SK-N-SH treated with all-trans-retinoic acid at 6 μM for 48 hours (cell line): ENCODE measurements at regions not wholly inside any gene's neighbourhood (a gene's known extent, or its start where the extent isn't known, plus 50 kb on each side); places are given as distances from the start of the nearest gene placed in this dataset.

Experiments used
- ATAC-seq: fragments of 200-7000 bp; cut with Tn5 transposase; 3 replicates; pipeline ENCODE4 v1.9.1; 2020; ENCODE audit warnings: mild to moderate bottlenecking, moderate library complexity
- ARNTL ChIP-seq: fragments of 450-650 bp; formaldehyde crosslinking; IDR thresholded peaks from 2 replicates; pipeline ENCODE4 v1.5.0; 2020; ENCODE audit warnings: low read depth, mild to moderate bottlenecking, moderate library complexity, borderline replicate concordance
- BACH2 ChIP-seq: fragments of 250-450 bp; sonication (Bioruptor Pico); IDR thresholded peaks from 2 replicates; pipeline ENCODE4 v1.9.0; 2021; ENCODE audit warnings: mild to moderate bottlenecking, borderline replicate concordance
- ESRRG ChIP-seq: fragments of 250-450 bp; sonication (Bioruptor Pico); IDR thresholded peaks from 2 replicates; pipeline ENCODE4 v1.6.1; 2021; ENCODE audit warnings: mild to moderate bottlenecking
- GLIS3 ChIP-seq: fragments of 250-450 bp; sonication (Bioruptor Pico); IDR thresholded peaks from 2 replicates; pipeline ENCODE4 v1.5.0; 2020; ENCODE audit warnings: mild to moderate bottlenecking, moderate library complexity
- PATZ1 ChIP-seq: fragments of 250-450 bp; sonication (Bioruptor Pico); IDR thresholded peaks from 2 replicates; pipeline ENCODE4 v1.8.0; 2020; ENCODE audit warnings: mild to moderate bottlenecking, moderate library complexity, borderline replicate concordance
- POU6F1 ChIP-seq: fragments of 250-450 bp; sonication (Bioruptor Pico); IDR thresholded peaks from 2 replicates; pipeline ENCODE4 v1.8.0; 2021; ENCODE audit warnings: low read depth, mild to moderate bottlenecking, moderate library complexity, borderline replicate concordance
- PPARA ChIP-seq: fragments of 250-450 bp; sonication (Bioruptor Pico); IDR thresholded peaks from 2 replicates; pipeline ENCODE4 v1.5.0; 2020; ENCODE audit warnings: mild to moderate bottlenecking, borderline replicate concordance
- RARB ChIP-seq: fragments of 250-450 bp; sonication (Bioruptor Pico); IDR thresholded peaks from 2 replicates; pipeline ENCODE4 v1.8.0; 2021; ENCODE audit warnings: mild to moderate bottlenecking, moderate library complexity
- SNAI2 ChIP-seq: fragments of 250-450 bp; sonication (Bioruptor Pico); IDR thresholded peaks from 2 replicates; pipeline ENCODE4 v1.5.0; 2020; ENCODE audit warnings: mild to moderate bottlenecking, moderate library complexity
- TCF4 ChIP-seq: fragments of 250-450 bp; sonication (Bioruptor Pico); IDR thresholded peaks from 2 replicates; pipeline ENCODE4 v1.8.0; 2021; ENCODE audit warnings: mild to moderate bottlenecking, moderate library complexity, borderline replicate concordance
- TOX ChIP-seq: fragments of 250-450 bp; sonication (Bioruptor Pico); IDR thresholded peaks from 2 replicates; pipeline ENCODE4 v1.8.0; 2021; ENCODE audit warnings: mild to moderate bottlenecking, moderate library complexity, borderline replicate concordance
- TSHZ2 ChIP-seq: fragments of 250-450 bp; sonication (Bioruptor Pico); IDR thresholded peaks from 2 replicates; pipeline ENCODE4 v1.5.0; 2020; ENCODE audit warnings: mild to moderate bottlenecking, moderate library complexity
- ZC3H10 ChIP-seq: fragments of 250-450 bp; sonication (Bioruptor Pico); IDR thresholded peaks from 2 replicates; pipeline ENCODE4 v1.5.1; 2021; ENCODE audit warnings: mild to moderate bottlenecking, moderate library complexity
- ZFP30 ChIP-seq: fragments of 450-650 bp; formaldehyde crosslinking; IDR thresholded peaks from 2 replicates; pipeline ENCODE4 v1.5.0; 2022; ENCODE audit warnings: mild to moderate bottlenecking, moderate library complexity
- ZNF565 ChIP-seq: fragments of 450-650 bp; formaldehyde crosslinking; conservative IDR thresholded peaks from 2 replicates; pipeline ENCODE4 v1.5.0; 2020; ENCODE audit warnings: low read depth, mild to moderate bottlenecking, moderate library complexity
- ZNF8 ChIP-seq: fragments of 450-650 bp; formaldehyde crosslinking; IDR thresholded peaks from 2 replicates; pipeline ENCODE4 v1.5.0; 2020; ENCODE audit warnings: mild to moderate bottlenecking, moderate library complexity
- TF ChIP-seq, protein P1 (sequence below): fragments of 250-450 bp; sonication (Bioruptor Pico); IDR thresholded peaks from 2 replicates; pipeline ENCODE4 v1.5.1; 2020; ENCODE audit warnings: low read depth, mild to moderate bottlenecking, moderate library complexity
- TF ChIP-seq, protein P2 (sequence below): fragments of 250-450 bp; sonication (Bioruptor Pico); IDR thresholded peaks from 2 replicates; pipeline ENCODE4 v1.5.1; 2021; ENCODE audit warnings: mild to moderate bottlenecking, moderate library complexity

GRCh38 chr16:62089715-62090114 lies 53.5 kb upstream of the CDH8 start:
- no peak for TF ChIP-seq TOX (CRISPR knock-in tag)
- no peak for TF ChIP-seq PATZ1
- TF ChIP-seq ZNF8 (CRISPR knock-in tag), result no peak
- TF ChIP-seq ZC3H10 (CRISPR knock-in tag), result no peak
- TF ChIP-seq TCF4 (CRISPR knock-in tag), result no peak
- TF ChIP-seq SNAI2 (CRISPR knock-in tag), result no peak
- TF ChIP-seq, protein P1, sequence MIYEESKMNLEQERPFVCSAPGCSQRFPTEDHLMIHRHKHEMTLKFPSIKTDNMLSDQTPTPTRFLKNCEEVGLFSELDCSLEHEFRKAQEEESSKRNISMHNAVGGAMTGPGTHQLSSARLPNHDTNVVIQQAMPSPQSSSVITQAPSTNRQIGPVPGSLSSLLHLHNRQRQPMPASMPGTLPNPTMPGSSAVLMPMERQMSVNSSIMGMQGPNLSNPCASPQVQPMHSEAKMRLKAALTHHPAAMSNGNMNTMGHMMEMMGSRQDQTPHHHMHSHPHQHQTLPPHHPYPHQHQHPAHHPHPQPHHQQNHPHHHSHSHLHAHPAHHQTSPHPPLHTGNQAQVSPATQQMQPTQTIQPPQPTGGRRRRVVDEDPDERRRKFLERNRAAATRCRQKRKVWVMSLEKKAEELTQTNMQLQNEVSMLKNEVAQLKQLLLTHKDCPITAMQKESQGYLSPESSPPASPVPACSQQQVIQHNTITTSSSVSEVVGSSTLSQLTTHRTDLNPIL (CRISPR knock-in tag), result no peak
- TF ChIP-seq, all 23 proteins: peak for 0
- no peak for ATAC-seq

DNA sequence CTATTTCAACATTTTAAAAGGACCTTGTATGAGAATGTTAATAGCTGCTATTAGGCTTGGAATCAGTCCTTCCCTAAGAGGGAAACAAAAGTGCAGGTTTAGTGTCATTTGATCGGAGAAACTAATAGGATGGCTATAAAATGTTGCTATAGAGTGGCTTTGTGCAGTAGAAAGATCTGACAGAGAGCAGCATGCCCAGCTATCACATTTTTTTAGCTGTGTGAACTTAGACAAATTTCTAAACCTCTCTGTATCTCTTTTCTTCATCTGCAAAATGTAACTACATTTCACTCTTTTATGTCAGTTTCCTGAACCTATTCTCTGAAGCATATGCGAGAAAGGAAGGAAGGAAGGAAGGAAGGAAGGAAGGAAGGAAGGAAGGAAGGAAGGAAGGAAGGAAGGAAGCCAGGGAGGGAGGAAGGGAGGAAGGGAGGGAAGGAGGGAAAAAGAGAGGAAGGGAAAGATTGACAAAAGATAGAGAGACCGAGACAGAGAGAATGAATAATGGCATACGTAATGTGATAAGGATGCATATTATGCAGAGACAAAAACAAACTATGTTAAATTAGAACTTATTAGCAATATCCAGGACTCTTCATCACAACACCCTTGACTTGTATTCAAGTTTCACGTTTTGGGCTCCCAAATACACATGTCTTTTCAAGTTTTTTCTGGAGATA lies 52.6 kb upstream of the CDH8 start:
- ATAC-seq, result no peak
- TF ChIP-seq BACH2 (CRISPR knock-in tag), result no peak
- TF ChIP-seq ARNTL, result no peak
- no peak for TF ChIP-seq TSHZ2 (CRISPR knock-in tag)
- no peak for TF ChIP-seq SNAI2 (CRISPR knock-in tag)
- TF ChIP-seq ESRRG (CRISPR knock-in tag), result no peak
- TF ChIP-seq PPARA (CRISPR knock-in tag), result no peak
- no peak for TF ChIP-seq ZNF8 (CRISPR knock-in tag)
- no peak for TF ChIP-seq POU6F1 (CRISPR knock-in tag)
- no peak for TF ChIP-seq PATZ1
- no peak for TF ChIP-seq ZFP30 (CRISPR knock-in tag)
- no peak for TF ChIP-seq ZNF565 (CRISPR knock-in tag)
- TF ChIP-seq, protein P2, sequence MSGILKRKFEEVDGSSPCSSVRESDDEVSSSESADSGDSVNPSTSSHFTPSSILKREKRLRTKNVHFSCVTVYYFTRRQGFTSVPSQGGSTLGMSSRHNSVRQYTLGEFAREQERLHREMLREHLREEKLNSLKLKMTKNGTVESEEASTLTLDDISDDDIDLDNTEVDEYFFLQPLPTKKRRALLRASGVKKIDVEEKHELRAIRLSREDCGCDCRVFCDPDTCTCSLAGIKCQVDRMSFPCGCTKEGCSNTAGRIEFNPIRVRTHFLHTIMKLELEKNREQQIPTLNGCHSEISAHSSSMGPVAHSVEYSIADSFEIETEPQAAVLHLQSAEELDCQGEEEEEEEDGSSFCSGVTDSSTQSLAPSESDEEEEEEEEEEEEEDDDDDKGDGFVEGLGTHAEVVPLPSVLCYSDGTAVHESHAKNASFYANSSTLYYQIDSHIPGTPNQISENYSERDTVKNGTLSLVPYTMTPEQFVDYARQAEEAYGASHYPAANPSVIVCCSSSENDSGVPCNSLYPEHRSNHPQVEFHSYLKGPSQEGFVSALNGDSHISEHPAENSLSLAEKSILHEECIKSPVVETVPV (CRISPR knock-in tag), result no peak
- TF ChIP-seq TCF4 (CRISPR knock-in tag), result no peak
- no peak for TF ChIP-seq RARB
- TF ChIP-seq TOX (CRISPR knock-in tag), result no peak
- TF ChIP-seq, protein P1 (CRISPR knock-in tag), result no peak
- no peak for TF ChIP-seq GLIS3 (CRISPR knock-in tag)
